ENCODE measurements at regions not wholly inside any gene's neighbourhood (a gene's known extent, or its start where the extent isn't known, plus 50 kb on each side); places are given as distances from the start of the nearest gene placed in this dataset.

DNA sequence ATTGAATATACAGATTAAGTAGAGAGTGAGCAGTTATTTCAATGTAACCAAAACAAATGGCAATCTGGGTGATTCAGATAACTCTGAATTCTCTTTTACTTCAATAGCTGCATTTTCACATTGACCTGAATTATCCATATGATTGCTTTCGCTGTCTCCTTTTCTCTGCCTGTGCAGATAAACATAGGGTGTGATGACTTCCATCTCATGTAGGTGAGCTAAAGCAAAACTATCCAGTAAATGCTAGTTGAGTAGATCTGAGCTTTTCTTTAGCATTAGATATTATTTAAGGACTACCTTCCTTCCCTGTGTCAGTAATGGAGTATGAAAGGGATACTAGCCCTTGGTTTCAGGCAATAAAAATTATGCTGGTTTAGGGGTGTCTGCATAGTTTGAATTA is 288.6 kb downstream of the OXSM start:
- TF ChIP-seq CTCF (IDR thresholded peaks at IDR 0.05; ENCODE audit: borderline replicate concordance, extremely low read depth, low read length, poor library complexity, severe bottlenecking) (no peak), EZH2 (IDR thresholded peaks at IDR 0.05; ENCODE audit: borderline replicate concordance, low read depth, low read length, severe bottlenecking) (no peak)

All from DND-41 (cell line).